HG03442 (cell line): ENCODE measurements at regions not wholly inside any gene's neighbourhood (a gene's known extent, or its start where the extent isn't known, plus 50 kb on each side); places are given as distances from the start of the nearest gene placed in this dataset.

Experiments used
- ATAC-seq: cut with Tn5 transposase; IDR thresholded peaks from one replicate; pipeline ENCODE4 v1.9.1; 2021; ENCODE audit warnings: mild to moderate bottlenecking, moderate library complexity; ENCODE audit not compliant: unreplicated experiment

DNA sequence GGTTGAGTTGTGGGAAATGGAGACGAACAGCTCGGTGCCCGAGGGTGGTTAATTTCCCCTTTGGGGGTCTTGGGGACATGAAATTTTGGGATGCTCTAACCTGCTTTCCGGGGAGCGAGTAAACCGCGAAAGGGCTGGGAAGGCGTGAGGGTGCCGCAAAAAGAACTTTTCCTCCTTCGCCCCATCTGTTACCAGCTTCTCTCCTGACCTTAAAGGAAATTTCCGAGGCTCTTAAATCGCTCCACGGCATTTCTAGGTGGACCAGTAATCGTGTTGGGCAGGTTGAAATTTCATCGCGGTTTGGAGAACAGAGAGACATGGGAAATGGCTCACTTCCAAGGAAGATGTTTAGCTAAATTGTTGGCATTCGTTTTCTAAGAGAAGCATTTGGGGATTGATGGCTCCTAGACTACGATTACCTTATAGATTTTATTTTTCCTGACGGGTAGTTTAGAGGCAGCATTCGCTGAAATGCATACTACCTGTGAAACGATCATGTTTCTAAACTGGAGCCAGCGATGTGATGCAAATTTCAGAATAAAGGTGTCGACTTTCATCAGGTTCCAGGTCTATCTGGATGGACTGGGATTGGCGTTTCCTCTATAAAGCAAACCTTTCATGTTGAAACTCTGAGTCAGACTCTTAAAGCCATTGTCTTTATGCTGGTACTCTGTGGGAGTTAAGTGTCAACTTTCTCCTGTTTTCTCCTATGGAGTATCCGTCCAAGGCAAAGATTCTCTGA is 414.5 kb downstream of the PCNX1 start:
- ATAC-seq: no peak

GRCh38 chr14:71322655-71323250 is 415.5 kb downstream of the PCNX1 start:
- no peak for ATAC-seq

DNA sequence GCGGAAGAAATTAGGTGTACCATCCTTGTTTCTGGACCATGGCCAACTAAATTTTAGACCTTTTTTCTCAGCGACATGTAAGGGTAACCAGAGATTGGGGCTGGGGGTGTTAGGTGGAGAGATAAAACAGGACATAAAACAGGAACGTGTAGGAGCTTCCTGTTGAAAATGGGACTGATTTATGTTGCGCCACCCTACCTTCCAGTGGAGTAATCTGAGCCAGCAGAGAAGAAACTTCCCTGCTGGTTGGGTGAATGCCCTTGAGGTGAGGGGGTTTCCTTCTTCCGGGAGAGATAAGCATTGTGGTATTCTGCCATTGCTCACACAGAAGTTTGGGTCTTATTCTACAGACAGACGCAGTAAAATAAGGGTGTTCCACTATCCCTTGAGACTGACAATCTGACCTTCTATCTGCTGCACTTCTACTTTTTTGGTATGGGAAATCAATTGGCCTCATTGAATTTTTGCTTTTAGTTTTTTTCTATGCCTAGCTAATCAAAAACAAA is 417.6 kb downstream of the PCNX1 start:
- ATAC-seq: no peak

- no peak for ATAC-seq
Measured at GRCh38 chr14:71327691-71328090, 420.4 kb downstream of the PCNX1 start.

DNA sequence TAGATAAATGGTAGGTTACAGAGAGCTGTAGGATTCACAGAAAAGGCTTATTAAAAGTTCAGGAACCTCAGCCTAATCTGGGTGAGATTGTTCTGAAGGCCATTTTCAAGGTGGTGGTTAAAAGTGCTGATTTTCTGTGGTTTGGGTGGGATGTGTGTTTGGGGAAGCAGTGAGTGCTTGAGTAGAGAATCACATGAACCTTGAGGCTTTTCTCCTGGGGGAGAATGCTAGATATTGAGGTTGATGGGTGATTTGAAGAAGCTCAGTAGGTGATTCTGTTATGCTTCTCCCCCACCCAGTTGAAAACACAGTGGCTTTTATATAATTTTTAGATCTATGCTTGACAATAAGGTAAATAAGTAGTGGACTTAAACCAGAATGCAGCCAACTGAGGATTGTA is 420.9 kb downstream of the PCNX1 start:
- ATAC-seq: no peak

DNA sequence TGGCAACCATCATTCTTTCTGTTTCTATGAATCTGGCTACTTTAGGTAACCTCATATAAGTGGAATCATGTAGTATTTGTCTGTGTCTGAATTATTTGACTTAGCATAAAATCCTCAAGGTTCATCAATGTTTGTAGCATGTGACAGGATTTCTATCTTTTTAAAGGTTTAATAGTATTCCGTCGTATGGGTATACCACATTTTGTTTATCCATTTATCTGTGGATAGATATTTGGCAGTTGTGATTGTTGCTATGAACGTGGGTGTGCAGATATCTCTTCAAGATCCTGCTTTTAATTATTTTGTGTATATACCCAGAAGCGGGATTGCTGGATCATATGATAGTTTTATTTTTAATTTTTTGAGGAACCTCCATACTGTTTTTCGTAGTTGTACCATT is 421.7 kb downstream of the PCNX1 start:
- no peak for ATAC-seq

DNA sequence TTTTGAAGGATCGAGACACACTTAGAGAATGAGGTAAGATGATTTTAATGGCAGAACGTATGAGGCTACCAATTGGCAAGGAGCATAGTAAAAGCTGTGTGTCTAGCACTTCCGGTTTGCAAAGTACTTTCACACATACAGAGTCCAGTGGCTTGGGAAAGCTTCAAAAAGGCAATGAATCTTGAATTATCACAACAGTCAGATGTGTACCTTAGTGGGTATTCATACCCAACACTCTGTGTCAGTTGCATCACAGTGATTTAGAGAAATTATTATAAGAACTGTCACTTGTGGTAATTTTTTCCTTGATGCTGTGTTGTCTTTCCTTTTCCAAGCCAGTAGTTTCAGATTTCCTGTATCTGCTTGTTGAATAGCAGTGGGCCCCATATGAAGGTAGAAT is 424.1 kb downstream of the PCNX1 start:
- no peak for ATAC-seq

DNA sequence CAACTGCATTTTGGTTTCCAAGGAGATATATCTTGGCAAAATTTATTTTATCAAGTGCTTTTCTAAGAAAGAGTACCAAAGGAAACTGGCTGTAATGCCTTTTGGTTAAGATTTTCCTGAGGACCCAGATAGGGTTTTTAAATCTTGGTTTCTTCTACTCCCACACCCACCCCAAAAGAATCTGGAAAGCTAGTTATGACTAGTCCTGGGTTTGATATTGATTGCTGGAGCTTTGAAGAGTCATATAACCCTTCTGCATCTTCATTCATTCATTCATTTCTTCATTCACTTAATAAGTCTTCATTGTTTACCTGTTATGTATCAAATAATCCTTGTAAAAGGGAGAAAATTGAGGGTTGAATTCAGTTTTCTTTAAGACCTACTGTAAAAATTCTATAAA is 425.2 kb downstream of the PCNX1 start:
- ATAC-seq: no peak

- ATAC-seq: no peak
Measured at GRCh38 chr14:71333705-71334104, 426.4 kb downstream of the PCNX1 start.

- ATAC-seq: no peak
Measured at GRCh38 chr14:71336489-71337192, 429.4 kb downstream of the PCNX1 start.

- ATAC-seq: no peak
Measured at GRCh38 chr14:71338153-71338552, 430.9 kb downstream of the PCNX1 start.

GRCh38 chr14:71339650-71340415 is 432.6 kb downstream of the PCNX1 start:
- no peak for ATAC-seq

- ATAC-seq: no peak
Measured at GRCh38 chr14:71341156-71341555, 433.9 kb downstream of the PCNX1 start.

DNA sequence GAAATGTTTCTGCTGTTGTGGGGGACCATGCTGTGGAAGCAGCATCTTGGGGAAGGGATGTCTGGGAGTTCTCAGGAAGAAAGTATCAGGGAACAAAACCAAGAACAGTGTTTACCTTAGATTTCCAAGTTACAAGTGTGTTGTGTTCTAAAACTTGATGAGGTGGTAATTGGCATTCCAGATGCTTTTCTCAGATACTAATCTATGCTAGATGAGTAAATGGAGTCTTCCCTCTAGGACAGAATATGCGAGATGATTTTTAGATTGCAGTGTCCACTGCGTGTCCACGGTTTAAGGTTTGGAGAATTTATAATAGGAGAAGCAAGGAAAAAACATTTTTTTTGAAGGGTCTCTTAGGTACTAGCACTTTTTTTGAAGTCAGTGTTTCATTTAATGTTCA is 436.5 kb downstream of the PCNX1 start:
- no peak for ATAC-seq

DNA sequence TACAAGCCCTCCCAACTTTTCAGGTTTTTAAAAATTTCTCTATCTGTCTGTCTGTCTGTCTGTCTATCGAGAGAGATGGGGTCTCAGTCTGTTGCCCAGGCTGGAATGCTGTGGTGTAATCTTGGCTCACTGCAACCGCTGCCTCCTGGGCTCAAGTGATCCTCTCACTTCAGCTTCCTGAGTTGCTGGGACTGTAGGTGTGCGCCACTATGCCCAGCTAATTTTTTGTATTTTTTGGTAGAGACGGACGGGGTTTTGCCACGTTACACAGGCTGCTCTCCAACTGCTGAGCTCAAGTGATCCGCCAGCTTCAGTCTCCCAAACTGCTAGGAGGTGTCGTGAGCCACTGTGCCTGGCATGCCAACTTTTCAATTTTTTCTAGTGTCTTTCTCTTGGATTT is 437.2 kb downstream of the PCNX1 start:
- no peak for ATAC-seq

DNA sequence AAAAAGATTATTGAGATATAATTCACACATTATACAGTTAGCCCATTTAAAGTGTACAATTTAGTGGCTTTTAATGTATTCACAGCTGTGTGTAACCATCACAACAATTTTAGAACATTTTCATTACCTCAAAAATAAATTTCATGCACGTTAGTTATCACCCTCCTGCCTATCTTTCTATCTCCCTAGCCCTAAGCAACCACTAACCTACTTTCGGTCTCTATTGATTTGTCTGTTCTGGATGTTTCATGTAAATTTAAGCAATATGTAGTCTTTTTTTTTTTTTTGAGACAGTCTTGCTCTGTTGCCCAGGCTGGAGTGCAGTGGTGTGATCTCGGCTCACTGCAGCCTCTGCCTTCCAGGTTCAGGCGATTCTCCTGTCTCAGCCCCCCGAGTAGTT is 439.4 kb downstream of the PCNX1 start:
- ATAC-seq: no peak

DNA sequence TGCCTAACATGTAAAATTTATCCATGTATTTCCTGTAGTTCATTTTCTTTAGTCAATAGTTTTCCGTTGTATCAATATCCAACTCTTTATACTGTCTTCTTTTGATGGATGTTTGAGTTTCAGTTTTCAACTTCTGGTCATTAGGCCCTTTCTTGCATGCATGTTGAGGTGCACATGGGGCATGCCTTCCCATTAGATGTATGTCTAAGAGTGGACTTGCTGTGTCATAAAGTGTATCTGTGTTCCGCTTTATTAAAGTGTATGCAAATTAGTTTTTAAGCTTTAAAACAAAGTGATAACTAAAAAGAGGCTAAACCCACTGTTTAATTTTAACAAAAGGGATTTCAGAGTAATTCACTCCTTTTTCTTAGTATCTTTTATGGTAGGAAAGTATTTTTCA is 441.1 kb downstream of the PCNX1 start:
- no peak for ATAC-seq

- ATAC-seq: no peak
Measured at GRCh38 chr14:71348817-71349216, 441.6 kb downstream of the PCNX1 start.

- ATAC-seq: no peak
Measured at GRCh38 chr14:71354142-71354541, 446.9 kb downstream of the PCNX1 start.

DNA sequence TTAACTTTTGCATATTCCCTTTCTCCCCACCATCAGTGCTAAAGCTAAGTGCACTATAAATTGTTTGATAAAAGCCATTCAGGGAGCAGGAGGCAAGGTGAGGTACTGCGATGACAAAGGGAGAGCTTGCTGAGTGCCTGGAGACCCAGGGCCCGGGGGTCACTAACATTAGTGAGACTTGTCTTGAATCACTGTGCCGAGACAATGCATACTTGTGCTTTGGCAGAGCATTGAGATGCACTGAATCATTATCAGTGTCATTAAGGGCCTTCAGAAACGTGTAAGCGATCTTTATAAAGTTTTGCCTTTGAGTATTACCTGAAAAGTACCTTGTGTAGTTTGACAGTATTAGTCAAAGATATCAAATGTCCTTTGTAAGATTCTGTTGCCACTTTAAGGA is 447.5 kb downstream of the PCNX1 start:
- ATAC-seq: no peak
